Aorta (tissue), 5 donors: ENCODE measurements at regions not wholly inside any gene's neighbourhood (a gene's known extent, or its start where the extent isn't known, plus 50 kb on each side); places are given as distances from the start of the nearest gene placed in this dataset.
"Not testable (repeated sequence)": the region's sequence is repeated elsewhere in the genome, so short reads cannot be mapped to it uniquely, and the experiment has no call there.

Experiments
- ATAC-seq: fragments of 200-7000 bp; cut with Tn5 transposase; one replicate; pipeline ENCODE4 v1.9.1; 2022; ENCODE audit warnings: moderate library complexity; ENCODE audit not compliant: low FRiP score
- DNase-seq, 2 donors: peaks; one replicate each; pipeline ENCODE4 v3.0.0-alpha.2; 2020
- H3K27ac ChIP-seq, 2 donors: one replicate each; pipeline ENCODE4 v1.5.1; 2013; ENCODE audit warnings: low read length in 2 of 2, mild to moderate bottlenecking in 2 of 2, moderate library complexity in 2 of 2, control low read depth in 1 of 2, inconsistent platforms in 1 of 2, low read depth in 1 of 2
- H3K27me3 ChIP-seq, 2 donors: one replicate each; pipeline ENCODE4 v1.6.1; 2013; ENCODE audit warnings: control low read depth in 1 of 2, low read length in 1 of 2, mild to moderate bottlenecking in 1 of 2, moderate library complexity in 1 of 2; ENCODE audit not compliant: insufficient read depth in 2 of 2, control insufficient read depth in 1 of 2
- H3K36me3 ChIP-seq, 2 donors: one replicate each; pipeline ENCODE4 v1.6.1; 2013; ENCODE audit warnings: control low read depth in 1 of 2, low read length in 1 of 2, mild to moderate bottlenecking in 1 of 2; ENCODE audit not compliant: insufficient read depth in 2 of 2, control insufficient read depth in 1 of 2
- H3K4me1 ChIP-seq, 2 donors: one replicate each; pipeline ENCODE4 v1.6.1; 2013; ENCODE audit warnings: low read length in 2 of 2, control low read depth in 1 of 2, mild to moderate bottlenecking in 1 of 2, moderate library complexity in 1 of 2; ENCODE audit not compliant: insufficient read depth in 2 of 2, control insufficient read depth in 1 of 2
- H3K4me3 ChIP-seq, 2 donors: one replicate each; pipeline ENCODE4 v1.5.1; 2013; ENCODE audit warnings: low read length in 2 of 2, control low read depth in 1 of 2, mild to moderate bottlenecking in 1 of 2
- H3K9me3 ChIP-seq: one replicate; pipeline ENCODE4 v1.6.1; 2013; ENCODE audit warnings: mild to moderate bottlenecking, low read length; ENCODE audit not compliant: control insufficient read depth
- WGBS, 2 donors: extraction: QIAGEN DNeasy Blood & Tissue Kit; methylation state at CpG; one replicate each; pipeline ENCODE4 v1.1.7; 2013; 5-methylcytosine and 5-hydroxymethylcytosine counted together
- intact Hi-C, 2 donors: fragments of 100-400 bp; cut with DNase I; formaldehyde crosslinking; loops; one replicate each; pipeline versions ENCODE4 v1.14.2 to v1.15.0; 2022
- donor health status: healthy with polysubstance abuse.
- donor health status: Bipolar disorder and iron deficiency.
- donor health status: DM: no; HTN: no; CAD: no.
- donor health status: DM: no; HTN: no; CAD: no.
- donor health status: DM: yes; HTN: yes; CAD: no.

DNA sequence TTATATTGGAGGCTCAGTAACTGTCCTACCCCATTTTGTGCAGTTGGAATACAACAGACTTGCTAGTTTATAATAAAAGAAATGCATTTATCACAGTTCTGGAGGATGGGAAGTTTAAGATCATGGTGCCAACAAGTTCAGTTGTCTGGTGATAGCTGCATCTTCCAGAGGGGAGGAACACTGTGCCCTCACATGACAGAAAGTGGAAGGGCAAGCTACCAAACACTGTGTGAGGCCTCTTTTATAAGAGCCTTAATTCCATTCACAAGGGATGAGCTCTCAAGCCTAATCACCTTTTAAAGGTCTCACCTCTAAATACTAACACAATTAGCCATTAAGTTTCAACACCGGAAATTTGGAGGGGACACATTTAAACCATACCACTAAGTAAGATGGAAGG, 1073.9 kb downstream of the PLOD2 start:
- WGBS, 2 donors, result 89 to 99% methylated on average over 1 of the region's 1 CpG
- H3K27ac ChIP-seq, result no peak overlapping the region
- DNase-seq (no peak), ATAC-seq (no peak)
- H3K4me3 ChIP-seq, result no peak overlapping the region
- H3K27me3 ChIP-seq, result peaks cover 0 to 1% of the 10 kb centered on the region in 2 donors
- intact Hi-C loops, result no loop called here
- no peaks in the 10 kb centered on the region for H3K4me1 ChIP-seq
- H3K9me3 ChIP-seq, result no peaks in the 10 kb centered on the region
- H3K36me3 ChIP-seq, result no peaks in the 10 kb centered on the region

DNA sequence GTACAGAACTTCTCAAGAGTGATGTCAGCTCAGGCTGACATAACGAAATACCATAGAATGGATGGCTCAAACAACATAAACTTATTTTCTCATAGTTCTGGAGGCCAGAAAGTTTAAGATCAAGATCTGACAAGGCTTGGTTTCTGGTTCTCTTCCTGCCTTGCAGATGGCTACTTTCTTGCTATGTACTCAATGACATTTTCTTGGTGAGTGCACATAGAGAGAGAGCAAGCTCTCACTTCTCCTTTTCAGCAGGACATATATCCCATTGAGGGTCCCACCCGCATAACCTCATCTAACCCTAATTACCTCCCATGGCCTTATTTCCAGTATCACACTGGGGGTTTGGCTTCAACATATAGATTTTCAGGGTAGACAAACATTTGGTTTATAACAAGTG, 1072.1 kb downstream of the PLOD2 start:
- no peak for ATAC-seq
- Histone ChIP-seq H3K27ac (no peak overlapping the region), H3K27me3 (peaks cover 0 to 1% of the 10 kb centered on the region in 2 donors), H3K4me1 (no peaks in the 10 kb centered on the region), H3K4me3 (no peak overlapping the region), H3K9me3 (no peaks in the 10 kb centered on the region), H3K36me3 (no peaks in the 10 kb centered on the region)
- no peak for DNase-seq
- intact Hi-C loops, result no loop called here
- 75 to 88% methylated on average over 2 of the region's 2 CpGs for WGBS, 2 donors

DNA sequence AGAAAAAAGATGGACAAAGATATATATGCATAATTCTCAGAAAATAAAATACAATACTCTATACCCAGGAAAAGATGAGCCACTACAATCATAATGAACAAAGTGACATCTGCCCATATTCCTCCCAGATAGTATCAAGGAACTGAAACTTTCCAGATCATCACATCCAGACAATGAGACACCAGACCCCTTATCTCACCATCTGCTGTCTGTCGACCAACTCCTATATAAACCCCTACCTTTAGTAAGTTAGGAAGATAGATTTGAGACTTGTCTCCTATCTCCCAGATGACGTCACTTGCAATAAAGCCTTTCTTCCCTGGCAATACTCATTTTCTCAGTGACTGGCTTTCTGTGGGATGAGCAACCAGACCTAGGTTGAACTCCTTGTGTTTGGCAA, 1071.6 kb downstream of the PLOD2 start:
- no peak for DNase-seq
- Histone ChIP-seq H3K4me1 (no peaks in the 10 kb centered on the region), H3K27ac (no peak overlapping the region), H3K4me3 (no peak overlapping the region), H3K27me3 (peaks cover 0 to 1% of the 10 kb centered on the region in 2 donors), H3K9me3 (no peaks in the 10 kb centered on the region), H3K36me3 (no peaks in the 10 kb centered on the region)
- intact Hi-C loops, result no loop called here
- no peak for ATAC-seq
- WGBS, 2 donors, result 94 to 100% methylated on average over 2 of the region's 2 CpGs

DNA sequence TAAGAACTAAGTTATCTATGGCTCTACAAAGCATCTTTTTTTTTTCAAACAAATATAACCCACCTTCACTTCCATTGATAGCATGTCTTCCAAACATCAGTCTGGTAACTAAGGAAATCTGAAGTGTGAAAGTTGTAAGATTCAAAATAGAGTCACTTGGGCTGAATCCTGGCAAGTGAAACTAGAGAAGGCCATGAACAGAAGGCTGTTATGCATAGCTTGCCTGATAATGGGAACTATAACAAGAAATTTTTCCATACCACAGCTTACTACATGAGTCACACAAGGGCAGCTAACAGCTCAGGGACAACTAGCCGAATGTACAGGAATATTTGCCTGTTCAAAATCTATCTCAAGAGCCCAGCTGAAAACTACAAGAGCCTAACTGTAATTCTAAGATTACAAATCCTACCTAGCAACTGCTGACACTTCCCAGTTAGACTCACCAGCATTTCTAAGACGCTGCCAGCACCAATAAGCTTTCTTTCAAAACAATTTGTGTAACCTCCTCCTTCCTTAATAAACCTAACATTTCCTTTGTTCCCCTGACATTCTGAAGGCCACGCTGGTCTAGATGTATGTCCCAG, 1066.5 kb downstream of the PLOD2 start:
- H3K27me3 ChIP-seq, result no peaks in the 10 kb centered on the region
- H3K27ac ChIP-seq, result no peak overlapping the region
- DNase-seq (no peak), ATAC-seq (no peak)
- H3K4me3 ChIP-seq, result no peak overlapping the region
- no peaks in the 10 kb centered on the region for H3K9me3 ChIP-seq
- 8 to 9% methylated on average over 3 of the region's 3 CpGs for WGBS, 2 donors
- H3K4me1 ChIP-seq, result no peaks in the 10 kb centered on the region
- intact Hi-C loops, result no loop called here
- H3K36me3 ChIP-seq, result no peaks in the 10 kb centered on the region

DNA sequence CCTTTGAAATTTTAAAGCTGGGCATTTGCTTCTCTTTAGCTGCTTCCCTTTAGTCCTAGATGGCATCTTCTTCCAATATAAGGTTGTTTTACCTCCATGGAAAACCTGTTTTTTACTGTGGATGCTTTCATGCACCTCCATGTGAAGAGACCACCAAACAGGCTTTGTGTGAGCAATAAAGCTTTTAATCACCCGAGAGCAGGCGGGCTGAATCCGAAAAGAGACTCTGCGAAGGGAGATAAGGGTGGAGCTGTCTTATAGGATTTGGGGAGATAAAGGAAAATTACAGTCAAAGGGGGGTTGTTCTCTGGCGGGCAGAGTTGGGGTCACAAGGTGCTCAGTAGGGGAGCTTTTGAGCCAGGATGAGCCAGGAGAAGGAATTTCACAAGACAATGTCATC, 1049.8 kb downstream of the PLOD2 start:
- intact Hi-C loops, H3K9me3 ChIP-seq, H3K36me3 ChIP-seq, ATAC-seq, H3K27ac ChIP-seq, H3K4me1 ChIP-seq, DNase-seq, H3K27me3 ChIP-seq, H3K4me3 ChIP-seq: not testable (repeated sequence)
- WGBS, 2 donors, result 96% methylated on average over 5 of the region's 5 CpGs

DNA sequence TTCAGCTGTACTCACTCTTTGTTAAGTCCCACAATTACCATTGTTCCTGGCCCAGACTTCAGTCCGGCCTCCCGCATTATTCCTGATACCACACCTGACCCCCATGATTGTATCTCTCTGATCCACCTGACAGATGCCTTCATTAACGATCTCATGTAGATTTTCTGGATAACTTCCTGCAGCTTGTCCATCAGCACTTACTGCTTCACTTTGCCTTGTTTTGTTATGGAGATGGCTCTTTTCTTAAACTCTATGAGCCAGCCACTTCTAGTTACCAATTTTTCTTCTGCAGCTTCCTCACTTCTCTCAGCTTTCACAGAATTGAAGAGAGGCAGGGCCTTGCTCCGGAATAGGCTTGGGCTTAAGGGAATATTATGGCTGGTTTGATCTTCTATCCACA, 1044.2 kb downstream of the PLOD2 start:
- H3K9me3 ChIP-seq, result no peaks in the 10 kb centered on the region
- no peaks in the 10 kb centered on the region for H3K27me3 ChIP-seq
- H3K4me1 ChIP-seq, result no peaks in the 10 kb centered on the region
- H3K36me3 ChIP-seq, result no peaks in the 10 kb centered on the region
- WGBS, 2 donors, result 90 to 91% methylated on average over 4 of the region's 4 CpGs
- no peak overlapping the region for H3K27ac ChIP-seq
- no peak for ATAC-seq
- DNase-seq, result no peak
- no peak overlapping the region for H3K4me3 ChIP-seq
- intact Hi-C loops, result no loop called here

DNA sequence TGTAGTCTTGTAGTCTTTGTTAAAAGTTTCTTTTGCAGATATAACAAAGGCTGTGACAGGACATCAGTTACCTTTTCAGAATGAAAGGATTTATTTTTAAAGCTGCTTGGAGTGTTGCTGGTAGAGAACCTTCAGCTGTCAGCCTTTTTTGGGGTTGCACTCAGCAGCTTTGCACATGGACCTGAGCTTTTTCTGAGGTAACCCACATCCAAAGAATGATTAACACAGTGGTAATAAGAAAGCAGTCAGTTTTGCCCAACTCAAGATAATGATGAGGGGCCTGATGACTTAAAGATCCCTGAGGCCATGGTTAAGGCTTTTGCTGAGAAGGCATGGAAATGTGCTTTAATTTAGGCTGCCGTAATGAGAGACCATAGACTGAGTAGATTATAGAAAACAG, 1042.7 kb downstream of the PLOD2 start:
- 90 to 100% methylated on average over 1 of the region's 1 CpG for WGBS, 2 donors
- Histone ChIP-seq H3K36me3 (no peaks in the 10 kb centered on the region), H3K4me1 (no peaks in the 10 kb centered on the region), H3K27me3 (no peaks in the 10 kb centered on the region), H3K27ac (no peak overlapping the region), H3K9me3 (no peaks in the 10 kb centered on the region), H3K4me3 (no peak overlapping the region)
- intact Hi-C loops, result no loop called here
- ATAC-seq, result no peak
- no peak for DNase-seq

DNA sequence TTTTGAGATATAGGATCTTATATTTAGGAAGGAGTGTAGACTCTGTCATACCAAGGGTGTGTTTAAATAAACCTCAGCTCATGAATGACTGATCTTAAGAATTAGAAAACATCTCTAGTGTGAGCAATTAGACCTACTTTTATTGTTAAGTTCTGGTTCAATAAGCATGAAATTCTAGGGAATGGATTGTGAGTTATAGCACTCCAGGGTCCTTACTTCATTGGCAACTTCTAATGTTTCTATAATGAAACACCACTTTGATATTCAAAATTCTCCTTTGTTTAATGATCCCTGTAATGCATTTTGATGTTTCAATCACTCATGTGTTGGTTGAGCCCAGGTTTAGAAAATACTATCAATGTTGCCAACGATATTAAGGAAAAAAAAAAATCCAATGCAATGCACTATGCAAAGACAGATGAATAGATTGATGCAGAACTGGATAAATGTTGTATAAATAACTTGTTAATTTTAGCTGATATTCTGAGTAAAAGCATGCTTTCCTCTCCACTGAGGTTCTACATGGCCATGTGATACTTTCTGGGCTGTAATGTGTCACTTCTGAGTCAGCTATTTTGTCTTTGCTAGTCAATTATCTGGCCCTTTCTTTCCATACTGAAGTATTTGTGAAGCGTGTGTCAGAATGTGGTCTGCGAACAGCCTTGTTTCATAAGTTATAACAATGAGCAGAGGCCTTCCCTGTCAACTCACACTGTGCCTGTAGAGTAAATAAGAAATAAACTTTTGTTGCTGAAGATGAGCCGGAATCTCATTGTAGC, 1035.9 kb downstream of the PLOD2 start:
- H3K9me3 ChIP-seq, result no peaks in the 10 kb centered on the region
- ATAC-seq, result no peak
- H3K36me3 ChIP-seq, result no peaks in the 10 kb centered on the region
- no peak for DNase-seq
- no peak overlapping the region for H3K27ac ChIP-seq
- WGBS, 2 donors, result 92 to 93% methylated on average over 4 of the region's 4 CpGs
- intact Hi-C loops, result no loop called here
- H3K4me1 ChIP-seq, result no peaks in the 10 kb centered on the region
- H3K27me3 ChIP-seq, result no peaks in the 10 kb centered on the region
- no peak overlapping the region for H3K4me3 ChIP-seq

DNA sequence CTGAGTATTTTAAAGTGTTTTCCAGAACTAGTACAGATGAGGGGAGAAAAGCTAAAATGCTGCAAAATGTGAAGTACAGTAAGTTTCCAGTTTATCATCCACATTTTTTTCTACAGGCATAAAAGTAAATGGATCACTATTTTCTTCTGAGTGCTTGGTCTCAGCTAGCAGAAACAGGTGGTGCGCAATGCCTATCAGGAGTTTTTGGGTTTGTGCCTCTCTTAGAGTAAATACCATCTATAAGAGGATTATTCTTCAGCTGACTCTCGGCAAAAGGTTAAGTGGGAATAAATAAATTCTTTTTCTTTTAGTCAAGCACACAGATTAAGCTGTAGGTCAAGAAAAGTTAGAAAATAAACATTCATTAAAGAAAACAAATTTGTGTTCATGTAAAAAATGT, 1027.7 kb downstream of the PLOD2 start:
- H3K27me3 ChIP-seq, result no peaks in the 10 kb centered on the region
- no peaks in the 10 kb centered on the region for H3K4me1 ChIP-seq
- H3K36me3 ChIP-seq, result no peaks in the 10 kb centered on the region
- H3K9me3 ChIP-seq, result no peaks in the 10 kb centered on the region
- no peak overlapping the region for H3K27ac ChIP-seq
- ATAC-seq (no peak), DNase-seq (no peak)
- 94% methylated on average over 2 of the region's 2 CpGs for WGBS, 2 donors
- intact Hi-C loops, result no loop called here
- H3K4me3 ChIP-seq, result no peak overlapping the region
